ENCODE measurements at regions not wholly inside any gene's neighbourhood (a gene's known extent, or its start where the extent isn't known, plus 50 kb on each side); places are given as distances from the start of the nearest gene placed in this dataset.

- TF ChIP-seq POLR2AphosphoS5 (IDR thresholded peaks at IDR 0.05) = no peak
- TF ChIP-seq CTCF (IDR thresholded peaks at IDR 0.05) = no peak
- no peak for TF ChIP-seq POLR2A (IDR thresholded peaks at IDR 0.05)
- no peak for TF ChIP-seq EP300 (IDR thresholded peaks at IDR 0.05)
These were observed 377.4 kb downstream of the BCL11B start for GRCh38 chr14:98894600-98894999.

All from suprapubic skin (tissue), 4 donors.